DMS79 treated with DMSO at 0.1 percent for 48 hours (cell line): ENCODE measurements at regions not wholly inside any gene's neighbourhood (a gene's known extent, or its start where the extent isn't known, plus 50 kb on each side); places are given as distances from the start of the nearest gene placed in this dataset.

Source experiments
- DNase-seq: peaks from one replicate; lab custom pipeline; 2025; lab: John Stamatoyannopoulos, UW

DNA sequence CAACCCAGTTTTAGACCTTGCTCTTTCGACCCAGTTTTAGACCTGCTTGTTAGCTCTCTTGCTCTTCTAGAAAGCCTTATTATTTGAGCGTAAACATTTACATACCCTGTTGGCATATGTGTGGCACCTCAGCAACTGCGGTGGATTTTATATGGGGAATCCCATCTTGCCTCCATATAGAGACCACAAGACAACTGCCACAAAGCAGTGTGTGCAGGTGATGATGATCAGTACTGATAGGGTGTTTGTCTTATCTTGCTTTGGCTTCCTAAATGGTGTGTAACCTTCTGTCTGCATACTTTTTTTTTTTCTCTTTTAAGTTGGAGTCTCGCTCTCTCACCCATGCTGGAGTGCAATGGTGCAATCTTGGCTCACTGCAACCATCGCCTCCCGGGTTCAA, 1270.8 kb downstream of the MRPL39 start:
- no peak for DNase-seq

DNA sequence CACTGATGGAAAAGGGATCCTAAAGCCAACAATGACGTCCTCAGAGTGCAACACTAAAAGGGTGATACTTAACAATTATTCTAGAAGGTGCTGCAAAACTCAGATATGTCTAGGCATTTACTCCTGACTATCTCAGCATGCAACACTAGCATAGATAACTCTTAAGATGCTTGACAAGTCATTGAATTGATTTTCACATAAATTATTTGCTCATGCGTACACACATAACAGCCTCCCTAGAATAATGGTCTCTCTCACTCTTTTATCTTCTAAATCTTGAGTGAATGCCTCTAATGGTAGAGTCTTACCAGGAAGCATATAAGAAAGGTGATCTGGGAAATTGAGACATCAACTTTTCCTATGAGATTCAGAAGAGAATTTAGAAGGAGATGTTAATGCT, 1283.7 kb downstream of the MRPL39 start:
- DNase-seq = no peak

DNA sequence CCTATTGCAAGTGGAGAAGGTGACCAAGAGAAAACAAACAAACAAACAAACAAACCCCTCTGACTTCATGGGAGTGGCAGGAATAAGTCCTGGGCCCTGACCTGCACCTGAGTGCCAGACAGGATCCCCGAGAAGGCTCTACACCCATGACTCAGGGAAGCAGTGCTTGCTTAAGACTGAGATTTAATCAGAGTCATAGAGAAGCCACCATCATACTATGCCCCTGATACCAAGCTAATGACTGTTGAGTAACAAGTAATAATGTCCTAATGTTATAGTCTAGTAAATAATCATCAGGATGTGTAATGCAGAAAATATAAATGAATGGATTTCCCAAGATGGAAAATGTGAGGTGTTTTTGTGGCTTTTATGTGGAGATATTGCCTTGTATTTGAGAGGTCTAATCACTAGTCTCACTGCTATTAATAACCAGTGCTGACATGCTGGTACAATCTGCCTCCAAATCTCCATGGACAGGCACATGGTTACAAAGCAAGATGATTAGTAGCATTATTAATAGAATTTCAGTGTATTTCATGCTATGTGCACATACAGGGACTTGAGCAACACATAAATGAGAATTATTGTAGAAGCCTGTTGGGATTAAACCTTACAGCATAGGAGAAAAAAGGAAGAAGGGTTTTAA, 1290.9 kb downstream of the MRPL39 start:
- DNase-seq = no peak

DNA sequence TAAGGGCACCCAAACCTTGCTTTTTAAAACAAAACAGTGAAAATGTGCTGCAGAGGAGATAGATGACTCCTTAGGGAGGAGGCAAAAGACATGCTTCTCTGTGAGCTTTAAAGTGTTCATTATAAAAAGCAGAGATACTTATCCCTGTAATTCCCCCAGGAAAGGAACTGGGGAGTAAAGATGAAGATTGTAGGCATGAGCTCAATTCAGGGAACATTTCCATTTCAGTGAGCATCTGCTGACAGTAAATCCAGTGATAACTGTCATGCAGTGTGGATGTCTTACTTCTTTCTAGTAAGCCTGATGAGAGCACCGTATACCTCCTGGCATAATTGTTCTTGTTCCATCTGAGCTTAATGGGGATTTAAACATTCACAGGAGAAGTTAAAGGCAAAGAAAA, 1296.5 kb downstream of the MRPL39 start:
- DNase-seq = no peak

DNA sequence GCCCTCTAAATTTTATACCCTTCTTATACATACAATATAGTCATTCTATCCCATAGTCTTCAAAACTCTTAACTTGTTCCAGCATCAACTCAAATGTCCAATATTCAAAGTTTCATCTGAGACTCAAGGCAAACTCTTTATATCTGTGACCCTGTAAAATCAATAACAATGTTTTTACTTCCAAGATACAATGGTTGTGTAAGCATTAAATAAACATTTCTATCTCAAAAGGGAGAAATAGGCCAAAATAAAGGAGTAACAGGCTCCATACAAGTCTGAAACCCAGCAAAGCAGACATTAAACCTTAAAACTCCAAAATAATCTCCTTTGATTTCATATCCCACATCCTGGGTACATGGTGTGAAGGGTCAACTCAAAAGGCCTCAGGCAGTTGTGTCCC, 1299.1 kb downstream of the MRPL39 start:
- no peak for DNase-seq

DNA sequence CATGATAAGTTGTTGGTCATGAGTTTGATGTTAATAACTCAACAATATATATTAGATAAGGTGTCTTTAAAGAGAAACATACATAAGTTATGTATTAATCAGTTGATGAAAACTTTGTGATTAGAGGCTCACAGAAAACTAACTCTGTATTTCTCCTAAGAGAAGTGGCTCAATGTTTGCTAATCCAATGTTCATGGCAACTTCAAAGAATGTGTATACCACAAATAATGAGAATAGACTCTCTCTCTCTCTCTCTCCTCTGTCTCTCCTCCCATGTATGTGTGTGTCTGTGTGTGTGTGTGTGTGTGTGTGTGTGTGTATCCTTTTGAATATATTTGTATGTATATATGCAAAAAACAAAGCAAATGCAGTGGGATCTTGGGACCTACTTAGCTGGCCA, 1304.9 kb downstream of the MRPL39 start:
- no peak for DNase-seq

DNA sequence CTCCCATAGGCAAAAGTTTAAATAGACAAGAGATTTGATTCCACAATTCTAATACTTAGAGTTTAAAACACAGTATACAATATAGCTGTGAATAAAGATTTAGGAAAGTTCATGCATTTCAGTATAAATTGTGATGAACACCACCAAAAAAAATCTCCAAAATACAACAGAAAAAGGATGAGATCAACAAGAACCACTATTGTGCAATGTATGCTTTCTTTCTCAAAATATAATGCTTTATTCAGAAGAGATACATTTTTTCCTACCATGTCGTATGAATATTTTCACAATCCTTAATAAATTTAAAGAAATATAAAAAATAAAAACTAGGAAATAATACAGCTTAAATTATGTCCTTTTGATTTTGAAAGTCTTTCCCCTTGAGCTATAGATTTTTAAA, 1309.2 kb downstream of the MRPL39 start:
- DNase-seq = no peak

DNA sequence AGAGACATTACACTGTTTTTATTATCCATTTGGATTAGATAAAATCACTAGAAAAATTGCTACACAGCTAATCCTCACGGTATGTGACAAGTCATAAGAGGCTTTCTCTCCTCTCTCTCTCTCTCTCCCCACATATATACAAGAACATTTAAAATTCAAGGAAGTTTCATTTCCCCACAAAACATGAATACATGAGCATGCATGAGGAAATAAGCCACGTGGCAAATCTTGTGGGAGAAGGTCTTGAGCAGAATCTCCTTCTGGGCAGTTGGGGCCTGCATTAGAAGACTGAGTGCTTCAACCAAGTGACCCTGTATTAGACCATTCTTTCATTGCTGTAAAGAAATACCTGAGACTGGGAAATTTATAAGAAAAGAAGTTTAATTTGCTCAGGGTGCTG, 1313.1 kb downstream of the MRPL39 start:
- no peak for DNase-seq

DNA sequence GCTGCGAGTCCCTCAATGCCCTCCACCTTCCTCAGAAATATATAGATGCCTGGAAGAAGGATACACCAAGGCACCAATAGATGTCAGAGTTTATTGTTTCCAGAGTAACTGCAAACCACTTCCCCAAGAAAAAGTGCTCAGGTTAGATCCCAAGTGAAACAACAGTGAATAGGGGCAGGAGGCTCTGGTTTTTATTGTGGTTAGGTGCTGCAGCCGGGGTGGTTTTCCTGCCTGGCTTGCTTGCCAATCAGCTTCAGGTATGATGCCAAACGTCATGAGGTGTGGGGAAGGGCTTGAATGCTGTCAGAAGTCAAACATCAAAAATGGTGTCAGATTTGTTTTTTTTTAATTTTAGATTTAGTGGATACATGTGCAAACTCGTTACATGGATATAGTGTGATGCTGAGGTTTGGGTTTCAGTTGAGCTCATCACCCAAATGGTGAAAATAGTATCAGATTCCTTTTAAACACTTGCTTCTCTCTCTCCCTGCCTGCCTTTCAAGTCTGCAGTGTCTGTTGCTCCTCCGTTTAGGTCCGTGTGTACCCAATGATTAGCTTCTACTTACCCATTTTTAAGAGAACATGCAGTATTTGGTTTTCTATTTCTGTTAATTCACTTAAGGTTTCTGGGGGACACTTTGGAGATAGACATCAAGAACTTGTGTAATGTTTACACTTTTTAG, 1317.0 kb downstream of the MRPL39 start:
- no peak for DNase-seq

DNA sequence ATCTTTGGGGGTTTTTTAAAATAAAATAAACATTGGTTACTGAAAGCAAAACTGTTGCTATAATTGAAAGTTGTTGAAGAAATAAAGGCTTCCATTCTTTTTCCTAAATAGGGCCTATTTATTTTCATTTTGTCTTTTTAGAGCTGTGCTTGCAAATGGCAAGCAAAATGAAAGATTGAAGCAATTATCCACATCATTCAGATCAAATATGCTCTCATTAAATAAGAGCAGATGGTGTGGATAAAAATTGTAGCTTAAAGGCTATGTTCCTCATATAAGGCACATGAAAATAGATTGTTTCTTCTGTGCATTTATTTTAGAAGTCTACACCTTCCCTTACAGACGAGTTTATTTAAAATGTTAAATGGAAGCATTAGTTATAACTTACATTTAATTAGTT, 1317.7 kb downstream of the MRPL39 start:
- DNase-seq = no peak

DNA sequence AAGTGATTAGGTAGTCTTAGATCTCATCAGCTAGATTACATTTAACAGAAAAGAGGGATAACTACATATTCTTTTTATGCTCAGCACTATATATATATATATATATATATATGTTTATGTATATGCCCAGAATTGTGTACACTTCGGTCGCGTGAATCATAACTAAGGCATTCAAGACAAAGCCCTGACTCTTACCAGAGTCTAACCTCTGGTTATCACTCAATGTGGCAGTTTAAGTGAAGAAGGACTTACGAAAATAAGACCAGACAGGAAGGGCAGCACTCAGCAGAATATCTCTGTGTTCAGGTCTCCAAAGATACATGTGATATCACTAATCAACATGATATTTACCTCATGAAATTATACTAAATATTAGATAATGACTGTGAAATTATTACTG, 1326.7 kb downstream of the MRPL39 start:
- no peak for DNase-seq

DNA sequence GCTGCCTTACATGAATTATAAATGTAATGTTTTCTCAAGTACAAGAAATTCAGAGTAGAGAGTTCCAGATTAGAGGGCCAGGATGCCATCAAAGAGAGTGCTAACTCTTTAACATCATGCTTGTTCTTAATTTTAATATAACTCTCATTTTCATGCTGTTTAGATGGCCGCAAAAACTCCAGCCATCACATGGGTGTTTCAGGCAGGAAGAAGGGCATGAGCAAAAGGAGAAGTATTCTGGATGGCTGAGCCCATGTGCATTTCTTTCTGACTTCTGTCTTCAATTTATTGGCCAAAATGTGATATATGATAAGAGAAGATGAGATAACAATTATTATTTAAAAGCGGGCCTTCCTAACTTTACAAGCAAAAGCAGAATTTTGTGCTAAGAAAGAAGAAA, 1328.6 kb downstream of the MRPL39 start:
- DNase-seq = no peak

DNA sequence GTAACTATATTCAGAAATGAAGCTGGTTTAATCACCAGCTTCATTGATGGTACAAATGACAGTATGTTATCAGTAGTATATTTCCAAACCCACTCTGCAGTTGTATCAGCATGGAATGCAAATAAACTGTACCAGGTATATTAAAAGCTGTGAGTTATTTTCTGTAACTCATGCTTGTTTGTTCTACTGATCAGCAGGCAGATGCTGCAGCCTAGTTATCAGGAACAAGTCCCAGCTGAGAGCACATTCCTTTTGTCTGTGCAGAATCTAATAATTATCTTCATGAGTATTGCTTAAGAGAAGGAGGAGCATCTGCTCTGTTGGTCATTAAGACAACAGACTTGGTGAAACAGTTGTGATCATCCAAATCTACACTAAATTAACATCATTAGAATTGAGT, 1331.1 kb downstream of the MRPL39 start:
- DNase-seq = no peak

DNA sequence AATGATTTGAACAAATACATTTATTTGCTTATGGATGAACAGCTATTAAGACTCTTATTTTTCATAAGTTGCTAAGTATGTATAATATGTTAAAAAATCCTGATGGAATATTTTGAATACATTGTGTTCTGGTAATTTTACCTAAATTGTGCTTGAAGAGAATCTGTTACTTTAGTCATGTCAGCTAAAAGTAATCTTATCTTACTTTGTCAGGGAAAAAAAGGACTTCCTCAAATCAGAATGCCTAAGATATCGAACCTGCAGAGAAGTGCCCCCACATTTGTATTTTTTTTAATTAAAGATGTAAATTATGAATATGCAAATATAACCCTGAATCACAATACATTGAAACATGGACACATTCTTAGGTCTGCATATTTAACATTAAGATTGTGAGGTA, 1331.7 kb downstream of the MRPL39 start:
- no peak for DNase-seq

DNA sequence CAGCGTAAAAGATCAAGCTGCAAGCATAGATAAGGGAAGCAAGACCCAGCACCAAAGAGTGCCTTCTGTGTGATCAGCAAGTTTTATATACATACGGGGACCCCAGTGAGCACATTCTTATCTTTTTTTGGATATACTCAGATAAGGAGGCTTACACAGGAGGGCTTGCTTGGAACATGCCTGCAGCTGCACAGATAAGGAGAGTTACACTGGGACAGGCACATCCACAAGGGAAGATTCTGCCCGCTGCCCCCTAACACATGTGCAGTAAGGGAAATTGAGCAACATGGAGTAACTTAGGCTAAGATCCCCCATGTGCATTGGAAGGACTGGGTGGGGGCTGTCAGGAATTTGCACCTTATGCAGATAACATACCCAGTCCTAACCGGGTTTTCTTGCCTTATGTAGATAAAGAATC, 1334.8 kb downstream of the MRPL39 start:
- no peak for DNase-seq

DNA sequence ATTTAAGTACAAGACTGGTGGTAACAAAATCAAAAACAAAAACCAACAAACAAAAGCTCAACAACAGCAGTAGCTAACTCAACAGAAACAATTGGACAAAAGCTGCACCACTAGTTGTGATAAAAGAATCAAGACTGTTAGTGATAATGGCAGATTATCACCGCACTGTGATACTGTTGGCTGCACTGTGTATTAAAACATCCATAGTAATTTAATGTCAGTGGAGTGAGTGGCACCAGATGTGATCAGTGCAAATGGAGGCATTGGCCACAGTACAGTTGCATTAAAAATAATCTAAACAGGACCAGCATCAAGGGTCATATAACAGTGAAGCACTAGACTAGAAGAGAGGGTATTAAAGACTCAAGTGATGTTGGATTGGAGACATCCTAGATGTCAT, 1341.3 kb downstream of the MRPL39 start:
- no peak for DNase-seq

DNA sequence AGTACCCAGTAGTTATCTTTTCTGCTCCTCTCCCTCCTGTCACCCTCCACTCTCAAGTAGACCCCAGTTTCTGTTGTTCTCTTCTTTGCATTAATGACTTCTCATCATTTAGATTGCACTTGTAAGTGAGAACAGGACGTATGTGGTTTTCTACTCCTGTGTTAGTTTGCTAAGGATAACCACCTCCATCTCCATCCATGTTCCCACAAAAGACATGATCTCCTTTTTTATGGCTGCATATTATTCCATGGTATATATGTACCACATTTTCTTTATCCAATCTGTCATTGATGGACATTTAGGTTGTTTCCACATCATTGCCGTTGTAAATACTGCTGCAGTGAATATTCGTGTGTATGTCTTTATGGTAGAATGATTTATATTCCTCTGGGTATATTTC, 1346.5 kb downstream of the MRPL39 start:
- no peak for DNase-seq

DNA sequence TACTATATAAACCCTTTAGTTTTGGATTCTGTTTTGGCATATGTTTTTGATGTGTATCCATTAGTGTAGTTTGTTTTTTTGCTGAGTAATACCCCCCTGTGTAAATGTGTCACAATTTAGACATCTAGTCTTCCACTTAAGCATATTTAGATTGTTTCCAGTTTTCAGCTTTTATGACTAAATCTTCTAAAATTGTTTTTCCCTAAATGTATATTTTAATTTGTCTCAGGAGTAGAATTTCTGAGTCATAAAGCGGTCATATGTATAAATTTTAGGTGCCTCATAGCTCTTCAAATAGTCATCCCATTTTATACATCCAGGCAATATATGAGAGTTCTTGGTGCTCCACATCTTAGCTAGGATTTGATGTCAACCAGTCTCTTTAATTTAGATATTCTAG, 1348.0 kb downstream of the MRPL39 start:
- DNase-seq = no peak

DNA sequence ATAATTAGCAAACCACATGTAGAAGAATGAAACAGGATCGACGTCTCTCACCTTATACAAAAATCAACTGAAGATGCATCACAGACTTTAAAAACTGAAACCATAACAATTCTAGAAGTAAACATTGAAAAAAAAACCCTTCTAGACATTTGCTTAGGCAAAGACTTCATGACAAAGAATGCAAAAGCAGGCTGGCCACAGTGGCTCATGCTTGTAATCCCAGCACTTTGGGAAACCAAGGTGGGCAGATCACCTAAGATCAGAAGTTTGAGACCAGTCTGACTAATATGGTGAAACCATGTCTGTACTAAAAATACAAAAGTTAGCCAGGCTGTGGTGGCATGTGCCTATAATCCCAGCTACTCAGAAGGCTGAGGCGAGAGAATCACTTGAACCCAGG, 1351.7 kb downstream of the MRPL39 start:
- DNase-seq = no peak

DNA sequence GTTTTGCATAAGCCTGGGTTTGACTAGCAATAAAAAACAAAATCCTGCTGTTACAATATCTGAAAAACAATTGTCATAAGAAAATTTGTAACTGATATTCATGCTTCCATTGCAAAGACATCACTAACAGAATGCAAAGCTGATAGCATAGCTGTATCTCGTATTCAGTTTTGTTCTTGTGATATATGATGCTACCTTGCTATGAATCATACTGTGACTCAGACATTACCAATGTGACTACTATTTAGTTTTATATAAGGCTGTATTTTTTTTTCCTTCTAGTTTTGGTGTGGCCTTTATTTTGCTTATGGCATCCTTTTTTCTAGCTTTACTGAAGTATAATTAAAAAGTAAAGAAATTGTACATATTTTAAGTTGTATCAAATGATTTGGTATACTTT, 1381.8 kb downstream of the MRPL39 start:
- DNase-seq = no peak

DNA sequence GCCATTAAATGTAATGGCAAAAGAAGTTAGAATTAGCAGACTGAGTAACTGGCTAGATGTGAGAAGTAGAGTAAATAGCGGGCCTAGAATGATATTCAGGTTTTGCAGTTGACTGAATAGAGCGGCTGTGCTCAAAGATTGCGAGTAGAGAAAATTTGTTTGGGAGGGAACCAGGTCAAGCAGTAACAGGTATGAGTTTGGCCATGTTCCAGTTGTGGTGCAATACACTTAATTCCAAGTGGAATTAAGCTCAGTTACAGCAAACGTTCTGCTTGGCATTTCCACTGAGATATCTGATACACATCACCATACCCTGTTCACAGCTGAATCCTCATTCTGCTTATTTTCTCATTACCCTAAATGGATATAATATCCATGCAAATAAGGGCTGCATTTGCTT, 1382.9 kb downstream of the MRPL39 start:
- no peak for DNase-seq

DNA sequence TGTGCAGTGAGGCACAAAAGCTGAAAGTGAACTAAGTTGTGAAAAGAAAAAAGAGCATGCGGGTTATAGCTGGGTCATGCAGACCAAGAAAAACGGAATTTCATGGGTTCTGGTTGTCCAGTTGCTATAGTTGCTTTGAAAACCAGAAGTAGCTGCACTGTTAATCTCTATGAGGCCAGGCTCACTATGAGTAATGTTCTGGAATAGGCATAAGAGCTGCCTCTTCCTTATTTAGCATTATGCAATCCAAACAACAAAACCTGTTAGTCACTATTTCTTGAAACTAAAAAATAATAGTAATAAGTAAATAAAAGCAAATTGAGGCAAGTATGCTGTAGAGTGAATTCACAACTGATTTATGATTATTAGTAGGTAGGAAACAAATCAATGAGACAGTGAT, 1383.7 kb downstream of the MRPL39 start:
- no peak for DNase-seq

DNA sequence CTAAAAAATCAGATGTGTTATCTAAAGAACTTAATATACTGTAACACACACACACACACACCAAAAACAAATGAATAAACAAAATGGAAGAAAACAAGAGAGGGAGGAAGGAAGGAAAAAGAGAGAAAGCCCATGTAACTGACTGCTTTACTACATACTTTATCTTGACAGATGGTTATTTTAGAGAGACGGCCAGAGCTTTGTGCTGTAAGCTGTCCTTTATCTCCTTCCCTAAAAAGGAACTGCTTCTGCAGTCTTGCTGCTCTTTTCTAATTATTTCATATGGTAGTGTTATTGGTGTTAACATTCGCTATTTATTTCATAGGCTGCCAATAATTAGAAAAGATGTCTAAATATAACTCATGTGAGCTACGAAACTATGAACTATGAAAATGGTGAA, 1384.6 kb downstream of the MRPL39 start:
- DNase-seq = no peak

DNA sequence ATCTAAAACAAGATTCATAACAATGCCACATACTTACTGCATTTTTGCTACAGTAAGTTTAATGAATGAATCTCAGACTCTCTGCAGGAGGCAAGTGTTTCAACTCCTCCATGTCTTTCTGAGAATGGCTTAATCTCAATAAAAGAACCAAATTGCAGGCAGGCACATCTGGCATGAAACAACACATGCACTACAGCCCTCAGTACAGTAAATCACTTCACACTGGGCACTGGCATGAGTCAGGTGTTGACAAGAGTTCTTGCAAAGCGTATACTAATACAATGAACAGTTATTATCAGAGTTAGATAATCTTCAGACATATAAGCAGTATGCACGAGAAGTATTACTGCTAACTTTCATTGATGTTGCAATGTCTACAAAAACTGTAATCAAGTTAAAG, 1386.8 kb downstream of the MRPL39 start:
- no peak for DNase-seq
